ENCODE measurements at regions not wholly inside any gene's neighbourhood (a gene's known extent, or its start where the extent isn't known, plus 50 kb on each side); places are given as distances from the start of the nearest gene placed in this dataset.
"Not testable (repeated sequence)": the region's sequence is repeated elsewhere in the genome, so short reads cannot be mapped to it uniquely, and the experiment has no call there.

DNA sequence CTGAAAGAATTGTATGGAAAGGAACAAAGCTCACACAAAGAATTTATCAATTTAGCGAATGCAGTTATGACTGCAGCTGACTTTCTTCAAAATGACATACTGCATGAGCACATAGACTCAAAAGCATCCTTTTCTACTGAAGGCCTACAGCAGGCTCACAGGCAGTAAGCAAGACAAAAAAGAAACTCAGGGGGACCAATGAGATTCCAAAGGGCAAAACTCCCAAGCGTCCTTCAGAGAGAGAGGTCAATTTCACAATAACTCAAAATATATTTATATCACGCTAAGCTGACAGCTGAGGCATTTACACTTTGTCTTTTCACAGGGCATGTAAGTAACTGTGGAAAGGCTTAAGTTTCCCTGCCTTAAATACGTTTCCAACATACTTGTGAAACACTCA is 427.9 kb upstream of the RASGRP1 start:
- no peak for DNase-seq

DNA sequence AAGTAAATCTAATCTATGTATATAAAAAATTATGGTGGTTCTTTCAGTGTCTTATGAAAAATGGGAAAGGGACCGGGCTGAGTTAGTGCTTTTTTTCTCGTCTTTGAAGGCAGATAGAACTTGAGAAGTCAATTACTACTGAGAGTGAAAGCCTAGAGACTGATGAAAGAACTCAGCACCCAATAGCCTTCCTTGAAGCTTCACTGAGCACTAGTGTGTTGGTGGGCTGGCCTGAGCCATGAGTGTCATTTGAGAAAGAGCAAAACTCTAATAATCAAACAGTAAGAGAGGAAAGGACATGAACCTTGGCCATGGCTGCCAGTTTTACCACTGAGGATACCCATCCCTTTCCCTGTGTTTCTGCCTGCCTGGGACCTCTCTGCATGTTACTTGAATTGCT is 428.3 kb upstream of the RASGRP1 start:
- DNase-seq: no peak

DNA sequence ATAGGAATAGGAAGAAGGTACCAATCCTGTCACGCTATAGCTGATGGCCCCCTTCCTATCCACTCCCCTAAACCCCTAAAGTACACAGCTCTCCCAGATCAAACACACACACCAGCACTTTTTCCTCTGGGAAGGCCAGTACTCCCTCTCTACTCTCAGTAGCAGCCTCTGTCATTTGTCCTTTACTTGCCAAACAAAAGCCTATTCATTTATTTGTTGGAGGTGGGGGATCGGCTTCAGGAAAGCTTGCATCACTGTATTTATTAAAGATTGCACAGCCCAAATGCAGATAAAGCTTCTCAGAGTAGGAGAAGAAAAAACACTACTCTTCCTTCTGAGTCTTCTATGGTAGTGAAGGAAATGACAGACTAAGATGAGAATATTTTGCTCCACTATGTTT is 429.7 kb upstream of the RASGRP1 start:
- no peak for DNase-seq

DNA sequence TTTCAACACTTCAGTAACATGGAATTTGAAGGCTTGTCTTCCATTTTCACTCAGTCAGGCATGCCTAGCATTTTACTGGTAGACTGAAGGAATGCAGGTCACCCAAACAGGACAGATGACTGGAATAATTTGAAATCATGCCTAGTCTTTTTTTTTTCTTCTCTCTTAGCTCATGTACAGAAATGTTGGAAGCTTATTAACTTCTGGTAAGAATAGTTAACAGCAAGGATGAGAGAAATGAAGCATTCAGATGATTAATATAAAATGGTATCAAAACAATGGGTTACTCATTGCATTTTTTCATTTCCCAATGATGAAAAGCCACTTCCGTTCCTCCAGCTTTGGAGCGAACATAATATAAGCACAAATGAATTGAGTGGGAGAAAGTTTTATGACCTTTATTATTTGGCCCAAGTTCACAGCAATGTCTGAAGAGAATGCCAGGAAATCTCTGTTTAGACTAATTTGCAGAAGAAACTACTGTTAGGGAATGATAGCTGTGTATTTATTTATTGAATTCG is 431.6 kb upstream of the RASGRP1 start:
- DNase-seq: no peak

DNA sequence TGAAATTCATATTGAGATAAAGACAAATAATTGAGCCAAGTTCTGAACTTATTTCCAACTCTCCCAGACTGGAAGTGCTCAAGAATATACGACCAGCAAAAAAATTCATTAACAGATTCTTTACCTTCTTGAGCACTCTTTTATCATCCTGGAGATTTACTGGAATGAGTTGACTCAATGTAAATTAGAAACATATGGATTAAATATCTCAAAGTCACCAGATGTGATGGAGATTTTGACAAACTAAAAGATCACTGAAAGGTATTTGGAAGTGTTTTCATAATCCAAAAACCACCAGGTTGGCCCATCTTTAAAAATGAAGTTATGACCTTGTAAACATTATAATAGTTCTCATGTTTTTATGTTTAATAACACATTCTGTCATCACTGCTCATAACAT is 433.2 kb upstream of the RASGRP1 start:
- DNase-seq: no peak

DNA sequence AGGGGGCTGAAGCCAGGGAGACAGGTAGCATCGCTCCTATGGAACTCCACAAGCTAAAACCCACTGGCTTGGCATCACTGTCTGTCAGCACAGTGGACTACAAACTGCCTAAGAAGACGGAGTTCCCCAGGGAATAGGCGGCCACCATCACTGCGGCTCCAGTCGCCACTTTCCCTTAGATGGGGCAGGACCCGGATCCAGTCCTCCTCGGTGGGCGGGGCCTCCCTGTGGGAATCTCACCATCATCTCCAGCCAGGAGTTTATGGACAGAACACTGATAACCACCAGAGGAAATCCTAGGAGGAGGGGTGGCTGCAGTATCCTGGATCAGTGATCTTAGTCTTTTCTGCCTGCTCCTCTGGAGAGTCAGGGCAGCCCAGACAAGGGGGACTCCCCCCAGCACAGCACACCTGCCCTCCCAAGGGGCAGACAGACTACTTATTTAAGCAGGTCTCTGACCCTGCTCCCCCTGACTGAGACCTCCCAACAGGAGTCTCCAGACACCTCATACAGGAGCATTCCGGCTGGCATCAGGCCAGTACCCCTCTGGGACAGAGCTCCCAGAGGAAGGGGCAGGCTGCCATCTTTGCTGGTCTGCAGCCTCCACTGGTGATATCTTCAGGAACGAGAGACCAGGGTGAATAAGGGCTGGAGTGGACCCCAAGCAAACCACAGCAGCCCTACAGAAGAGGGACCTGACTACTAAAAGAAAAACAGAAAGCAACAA is 435.6 kb upstream of the RASGRP1 start:
- DNase-seq: no peak

DNA sequence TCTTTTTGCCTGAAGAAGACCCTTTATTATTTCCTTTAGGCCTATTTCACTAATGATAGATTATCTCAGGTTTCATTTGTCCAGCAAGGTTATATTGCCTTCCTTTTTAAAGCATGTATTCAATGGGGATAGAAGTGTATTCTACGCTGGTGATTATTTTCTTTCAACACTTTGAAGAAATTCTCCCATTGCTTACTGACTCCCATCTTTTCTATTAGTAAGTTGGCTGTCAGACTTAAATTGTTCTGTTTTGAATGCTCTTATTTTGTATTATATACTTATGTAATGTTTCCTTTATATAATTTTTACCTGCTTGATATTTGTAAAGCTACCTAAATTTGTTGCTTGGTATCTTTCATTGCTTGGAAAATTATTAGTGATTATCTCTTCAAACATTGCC is 445.1 kb upstream of the RASGRP1 start:
- no peak for DNase-seq

DNA sequence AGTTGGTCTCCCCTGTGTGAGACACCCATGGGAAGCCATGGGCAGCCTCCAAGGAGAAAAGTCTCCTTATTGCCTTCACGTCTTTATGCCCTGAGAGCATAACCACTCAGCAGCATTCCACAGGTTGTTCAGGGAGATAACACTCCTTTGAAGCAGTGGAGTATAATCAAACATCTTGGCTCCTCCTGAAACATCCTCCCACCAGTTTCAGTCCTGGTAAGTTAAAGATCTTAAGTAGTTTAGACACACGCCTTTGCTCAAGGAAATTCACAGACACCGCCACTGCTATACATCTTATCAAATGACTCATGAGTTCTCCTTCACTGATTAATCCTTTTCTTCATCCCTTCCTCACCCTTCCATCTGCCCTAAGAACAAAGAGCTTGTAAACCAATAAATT is 446.5 kb upstream of the RASGRP1 start:
- not testable (repeated sequence) for DNase-seq

DNA sequence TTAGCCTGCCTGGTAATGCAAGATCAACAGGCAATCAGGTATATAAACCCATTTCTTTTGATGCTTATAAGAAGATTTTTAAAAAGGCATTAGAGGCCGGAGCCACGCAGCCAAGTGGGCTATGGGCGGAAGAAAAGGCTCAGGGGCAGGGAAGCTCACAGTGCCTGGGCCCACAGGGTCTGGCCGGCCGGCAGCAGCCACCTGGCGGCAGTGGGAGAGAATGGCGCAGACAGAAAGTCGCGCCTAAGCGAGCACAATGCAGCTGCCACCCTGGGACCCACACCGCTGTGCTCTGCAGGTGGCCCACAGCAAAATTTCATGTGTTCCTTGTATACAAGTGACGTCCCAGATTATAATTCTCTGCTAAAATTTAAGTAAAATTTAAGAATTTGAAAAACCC is 448.6 kb upstream of the RASGRP1 start:
- no peak for DNase-seq

DNA sequence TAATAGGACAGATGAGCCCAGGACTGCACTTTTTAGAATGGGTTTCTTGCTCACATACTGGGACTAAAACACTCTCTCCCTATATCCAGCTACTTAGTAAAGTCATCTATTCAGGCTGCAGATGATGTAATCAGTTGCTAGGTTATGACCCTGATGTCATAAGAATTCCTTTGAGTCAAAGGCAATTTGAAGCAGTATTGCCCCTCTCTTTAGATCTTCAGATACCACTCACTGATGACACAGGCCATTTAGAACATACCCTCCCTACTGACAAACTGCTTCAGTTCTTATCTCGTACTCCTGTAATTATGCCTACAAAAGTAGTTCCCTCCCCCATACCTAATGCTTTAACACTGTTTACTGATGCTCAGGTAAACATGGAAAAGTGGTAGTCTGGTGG is 450.1 kb upstream of the RASGRP1 start:
- no peak for DNase-seq

DNA sequence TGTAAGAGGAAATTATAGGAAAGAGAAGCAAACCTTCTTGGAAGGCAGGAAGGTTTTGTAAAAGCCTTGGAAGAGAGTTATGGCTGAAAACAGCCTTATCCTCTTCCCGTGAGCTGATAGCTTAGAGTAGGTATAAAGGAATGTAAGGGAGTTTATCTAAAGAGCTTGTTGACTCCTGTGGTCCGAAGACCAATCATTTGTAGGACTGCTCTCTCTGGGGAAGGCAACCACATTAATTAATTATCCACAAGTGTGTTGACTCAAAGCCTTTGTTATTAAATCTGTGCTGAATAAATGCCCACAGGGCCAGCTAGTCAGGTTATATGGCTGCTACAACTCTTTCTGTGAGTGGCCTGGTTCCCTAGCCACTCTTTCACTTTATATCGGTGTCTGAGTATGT is 452.1 kb upstream of the RASGRP1 start:
- no peak for DNase-seq

DNA sequence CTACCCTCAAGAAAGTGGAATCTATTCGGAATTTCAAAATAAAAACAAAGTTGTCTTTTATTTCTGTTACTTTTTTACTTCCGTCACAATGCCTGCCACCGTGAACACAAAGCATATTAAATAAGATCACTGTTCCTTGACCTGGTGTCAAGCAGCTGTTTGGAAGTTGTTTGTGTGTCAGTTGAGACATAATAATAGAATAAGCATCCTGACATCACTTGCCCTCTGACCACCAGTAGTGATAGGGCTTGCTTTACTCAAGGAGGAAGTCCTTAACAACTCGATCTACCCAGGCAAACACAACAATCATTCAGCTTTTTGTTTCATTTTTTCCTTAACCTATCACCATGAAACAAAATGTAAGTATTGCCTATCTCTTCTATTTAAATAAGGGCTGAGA is 454.4 kb upstream of the RASGRP1 start:
- DNase-seq: no peak

DNA sequence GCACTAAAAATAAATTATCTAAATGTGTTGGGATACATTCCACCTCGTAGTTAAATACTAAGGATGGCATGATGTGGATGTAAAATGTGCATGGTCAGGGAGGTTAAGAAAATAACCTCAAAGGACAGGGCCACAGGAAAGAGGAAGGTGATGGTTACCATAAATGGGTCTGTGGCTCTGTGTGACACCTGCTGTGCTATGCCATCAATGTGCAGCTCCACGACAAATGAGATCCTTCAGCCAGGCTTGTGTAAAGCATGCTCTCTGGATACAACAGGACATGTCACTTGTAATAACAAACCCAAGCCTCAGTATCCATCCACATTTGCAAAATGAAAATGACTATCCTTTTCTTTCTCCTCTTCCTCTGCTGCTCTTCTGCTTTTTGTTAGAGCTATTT is 456.7 kb upstream of the RASGRP1 start:
- no peak for DNase-seq

DNA sequence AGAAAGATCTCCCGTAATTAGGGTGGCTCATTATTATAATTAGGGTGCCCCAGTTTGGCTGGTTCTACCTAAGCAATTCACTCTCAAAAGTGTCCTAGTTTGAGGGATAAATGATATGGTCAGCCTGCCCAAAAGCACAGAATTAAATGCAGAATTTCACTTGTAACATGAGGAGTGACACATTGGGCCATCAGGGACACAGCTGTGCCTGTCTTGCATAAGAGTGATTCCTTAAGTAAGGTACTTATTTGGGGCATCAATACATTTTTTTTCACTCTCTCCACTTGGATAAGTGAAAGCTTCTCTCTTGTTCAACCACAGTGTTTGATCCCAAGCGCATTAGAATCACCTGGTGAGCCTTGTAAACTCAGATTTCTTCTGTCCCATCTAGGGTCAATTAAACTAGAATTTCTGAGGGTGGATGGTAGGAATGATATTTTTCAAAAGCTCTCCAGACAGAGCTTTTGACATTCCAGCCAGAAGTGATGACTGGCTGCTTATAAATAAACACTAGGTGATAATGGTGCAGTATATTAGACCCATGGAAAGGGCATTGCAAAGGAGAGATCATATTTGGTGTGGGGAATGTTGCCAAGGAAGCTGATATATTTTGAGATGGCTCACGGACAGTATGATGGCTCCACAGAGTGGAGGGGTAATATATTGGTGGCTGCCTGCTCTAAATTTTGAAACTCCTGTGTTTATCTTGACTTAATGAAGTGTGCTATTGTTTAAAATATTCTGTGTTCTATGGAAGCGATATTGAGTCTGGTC is 458.1 kb upstream of the RASGRP1 start:
- DNase-seq: no peak

DNA sequence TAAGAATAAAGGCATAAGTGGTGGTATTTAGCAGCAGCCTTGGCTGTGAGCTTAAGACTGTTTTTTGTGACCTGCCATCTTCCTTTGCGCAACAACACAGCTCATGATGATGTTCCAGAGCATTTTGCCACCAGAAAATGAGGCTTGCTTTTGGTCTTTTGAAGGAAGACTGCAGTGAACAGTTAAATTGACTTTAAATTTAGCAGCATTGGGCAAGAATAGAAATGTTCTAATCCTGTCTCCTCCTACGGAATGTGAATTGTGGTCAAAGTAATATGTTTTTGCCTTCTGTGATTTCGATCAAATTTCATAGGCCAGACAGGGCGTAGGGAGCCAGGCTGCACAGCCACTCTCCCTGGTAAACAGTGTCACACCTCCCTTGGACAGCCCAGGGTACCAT is 460.7 kb upstream of the RASGRP1 start:
- DNase-seq: no peak

DNA sequence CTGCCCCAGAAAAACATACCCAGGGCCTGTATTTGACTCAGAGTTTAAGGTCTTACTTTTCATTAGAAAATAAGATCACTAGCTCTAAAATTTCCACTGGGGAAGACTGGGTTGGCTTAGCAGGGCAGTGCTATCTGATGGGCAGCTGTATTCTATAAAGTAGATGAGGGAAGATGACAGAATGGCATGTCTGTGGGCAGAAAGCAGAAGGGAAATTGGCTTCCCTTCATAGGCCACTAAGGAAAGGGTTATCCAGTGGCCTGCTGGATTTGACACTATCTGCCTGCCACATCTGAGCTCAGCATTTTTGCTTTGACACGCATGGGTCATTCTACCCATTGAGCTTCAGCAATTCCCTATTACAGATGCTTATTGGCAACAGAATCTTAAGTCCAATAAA is 461.3 kb upstream of the RASGRP1 start:
- no peak for DNase-seq

DNA sequence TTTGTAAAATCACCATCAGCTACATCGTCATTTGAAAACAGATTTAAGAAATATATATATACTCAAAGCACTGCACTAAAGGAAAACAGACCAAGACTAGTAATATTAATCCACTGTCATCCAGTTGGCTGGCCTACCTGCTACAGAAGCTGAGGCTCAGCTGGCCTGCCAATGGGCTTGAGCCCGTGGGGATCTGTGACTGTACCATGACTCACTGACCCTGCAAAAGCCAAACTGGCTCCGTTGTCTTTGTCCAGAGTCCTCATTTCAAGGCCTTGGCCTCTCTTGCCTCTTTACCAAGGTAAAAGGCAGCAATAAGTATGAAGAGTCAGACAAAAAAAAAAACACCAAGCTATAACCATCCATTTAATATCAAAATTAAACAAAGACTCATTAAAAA is 463.5 kb upstream of the RASGRP1 start:
- DNase-seq: no peak

DNA sequence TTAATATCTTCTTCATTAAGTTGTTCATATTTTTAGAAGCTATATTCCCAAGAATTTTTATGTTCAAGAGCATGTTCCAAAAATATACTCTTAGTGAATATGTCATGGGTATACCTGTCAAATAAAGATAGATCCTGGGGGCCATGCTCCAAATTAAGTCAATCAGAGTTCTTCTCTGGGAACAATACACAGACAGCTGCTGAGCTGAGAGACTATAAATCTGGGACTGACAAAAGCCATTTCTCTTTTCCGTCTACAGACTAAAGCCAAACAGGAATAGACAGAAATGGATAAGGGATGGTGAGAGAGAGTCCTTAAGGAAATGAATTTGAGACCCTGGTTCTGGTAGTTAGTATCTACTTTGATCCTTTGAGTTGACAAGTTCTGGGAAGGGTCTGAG is 465.1 kb upstream of the RASGRP1 start:
- no peak for DNase-seq

DNA sequence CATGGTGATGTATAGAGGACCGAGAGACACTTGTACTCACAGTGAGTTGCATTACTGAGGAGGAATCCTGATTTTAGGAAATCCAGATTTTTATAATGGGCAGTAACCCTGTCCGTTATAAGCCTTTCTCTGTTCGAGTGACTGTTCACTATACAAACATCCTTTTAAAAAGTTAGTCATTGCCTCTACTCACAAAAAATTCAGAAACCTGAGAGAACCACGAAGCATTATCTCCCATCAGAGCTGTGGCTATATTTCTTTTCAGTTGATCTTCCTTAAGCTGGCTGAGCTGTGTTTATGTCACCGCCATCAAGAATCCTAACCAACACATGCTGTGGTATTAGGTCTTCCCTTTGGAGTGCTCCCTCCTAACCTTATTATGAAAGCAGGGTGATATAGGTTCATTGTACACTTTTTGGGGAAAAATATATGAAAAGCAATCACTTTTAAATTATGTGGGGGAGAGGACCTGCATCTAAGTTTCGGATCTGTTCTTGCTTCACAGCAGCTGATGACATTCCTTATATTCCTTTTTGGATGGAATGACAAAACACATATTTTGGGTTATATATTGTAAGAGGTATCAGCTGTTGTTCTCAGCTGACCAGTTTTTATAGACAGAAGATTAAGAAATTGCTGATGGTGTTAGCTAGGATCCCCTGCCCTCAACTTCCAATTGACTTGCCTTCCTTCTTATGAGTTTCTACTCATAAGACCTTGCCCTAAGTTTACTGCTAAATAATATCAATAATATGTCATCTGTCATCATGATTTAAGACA is 465.9 kb upstream of the RASGRP1 start:
- no peak for DNase-seq

DNA sequence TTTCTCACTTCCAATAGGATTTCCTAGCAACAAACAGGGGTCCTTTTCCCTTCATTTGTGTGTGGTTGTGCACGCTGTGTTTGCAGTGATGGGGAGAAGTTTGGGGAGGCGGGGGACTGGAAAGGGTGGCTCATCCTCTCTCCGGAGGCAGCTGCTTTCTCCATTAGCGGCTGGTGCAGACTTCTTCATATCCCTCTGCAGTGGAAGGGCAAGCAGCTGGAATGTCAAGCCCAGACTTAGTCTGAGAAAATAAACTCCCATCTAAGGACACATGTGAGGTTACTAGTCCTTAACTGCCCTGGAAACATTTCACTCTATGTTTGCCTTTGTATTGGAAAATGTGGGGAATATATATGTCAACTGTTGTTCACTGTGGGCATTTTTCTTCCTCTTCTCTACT is 467.0 kb upstream of the RASGRP1 start:
- DNase-seq: no peak

DNA sequence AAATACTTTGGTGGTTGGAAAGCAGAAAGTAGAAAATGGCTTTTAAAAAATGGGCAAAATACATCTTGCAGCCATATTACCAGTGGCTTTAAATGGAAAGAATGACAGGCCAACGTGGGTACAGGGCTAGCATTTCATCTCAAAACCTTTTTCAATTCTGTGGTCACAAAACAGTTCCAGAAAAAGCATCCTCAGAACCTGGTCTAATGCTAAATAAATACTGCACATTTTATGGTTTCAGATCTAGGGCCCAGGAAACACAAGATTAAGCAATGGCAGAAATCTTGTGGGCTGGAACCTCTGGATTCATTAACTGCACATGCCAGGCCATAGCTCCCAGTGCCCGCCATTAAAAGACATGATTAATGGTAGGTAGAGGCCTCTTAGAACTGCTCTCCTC is 470.2 kb upstream of the RASGRP1 start:
- DNase-seq: no peak

DNA sequence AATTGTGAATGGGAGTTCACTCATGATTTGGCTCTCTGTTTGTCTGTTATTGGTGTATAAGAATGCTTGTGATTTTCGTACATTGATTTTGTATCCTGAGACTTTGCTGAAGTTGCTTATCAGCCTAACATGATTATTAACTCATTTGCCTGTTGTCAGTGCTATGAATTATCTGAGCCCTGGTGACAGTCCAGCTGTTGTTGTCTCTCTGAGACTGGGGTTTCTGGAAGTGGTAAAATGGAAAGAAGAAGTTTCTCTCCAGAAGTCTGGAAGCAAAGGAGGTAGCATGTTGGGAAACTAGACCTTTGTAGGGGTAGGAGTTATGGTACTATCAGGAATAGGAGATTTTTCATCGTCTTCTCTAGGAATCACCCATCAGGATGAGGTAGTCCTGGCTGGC is 473.0 kb upstream of the RASGRP1 start:
- not testable (repeated sequence) for DNase-seq

DNA sequence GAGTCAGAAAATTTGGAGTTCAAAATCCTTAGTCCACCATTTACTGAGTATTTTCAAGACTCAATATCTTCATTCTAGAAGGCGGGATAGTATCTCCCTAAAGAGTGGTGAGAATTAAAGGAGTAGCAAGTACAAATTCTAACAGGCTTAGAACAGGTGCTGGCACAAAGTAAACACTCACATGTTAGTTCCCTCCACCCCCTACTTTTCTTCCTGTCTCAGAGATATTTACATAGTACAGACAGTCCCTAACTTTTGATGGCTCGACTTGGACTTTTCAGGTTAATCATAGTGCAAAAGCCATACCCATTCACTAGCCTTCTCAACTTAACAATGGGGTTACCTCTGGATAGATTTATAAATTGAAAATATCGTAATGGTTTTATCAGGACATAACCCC is 476.2 kb upstream of the RASGRP1 start:
- no peak for DNase-seq

DNA sequence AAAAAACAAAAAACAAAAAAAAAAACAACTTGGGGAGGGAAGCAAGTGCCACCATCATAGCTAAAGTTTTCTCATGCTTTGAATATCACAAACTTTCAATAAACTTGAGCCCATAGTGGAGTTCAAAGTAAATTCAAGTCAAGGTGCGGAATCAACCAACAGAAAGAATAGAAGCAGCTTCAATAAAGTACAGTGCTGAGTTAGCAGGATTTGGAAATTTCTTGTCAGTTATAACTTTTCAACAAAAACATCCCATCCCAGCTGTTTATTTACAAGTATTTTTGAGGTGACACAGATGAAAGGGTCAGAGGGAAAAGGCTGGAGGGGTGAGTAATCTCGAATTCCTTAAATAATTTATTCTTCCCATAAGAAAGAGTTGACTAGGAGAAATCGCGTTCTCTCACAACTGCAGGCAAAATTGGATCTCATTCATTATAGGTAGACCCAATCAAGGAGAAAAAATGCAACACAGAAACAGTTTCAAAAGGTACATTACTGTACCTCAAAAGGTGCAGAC is 477.4 kb upstream of the RASGRP1 start:
- no peak for DNase-seq

Data from NCI-H1694 treated with DMSO at 0.1 percent for 48 hours (cell line).